H9 (cell line): ENCODE measurements at regions not wholly inside any gene's neighbourhood (a gene's known extent, or its start where the extent isn't known, plus 50 kb on each side); places are given as distances from the start of the nearest gene placed in this dataset.

Source experiments
- DNase-seq: peaks from one replicate; pipeline ENCODE4 v3.0.0-alpha.2; 2017
- H2AFZ ChIP-seq: one replicate; pipeline ENCODE4 v1.6.1; 2013; ENCODE audit warnings: mild to moderate bottlenecking, low read length, control low read depth, moderate library complexity
- H2AK5ac ChIP-seq: 2 replicates; pipeline ENCODE4 v1.6.1; 2013; ENCODE audit warnings: low read length, control low read depth, mixed read lengths; ENCODE audit not compliant: insufficient read length
- H2BK120ac ChIP-seq: one replicate; pipeline ENCODE4 v1.6.1; 2013; ENCODE audit warnings: low read depth, mild to moderate bottlenecking, low read length, control low read depth, inconsistent platforms; ENCODE audit not compliant: poor library complexity, severe bottlenecking
- H2BK12ac ChIP-seq: 2 replicates; pipeline ENCODE4 v1.6.1; 2013; ENCODE audit warnings: low read length, control low read depth, mixed read lengths, low read depth; ENCODE audit not compliant: insufficient read length
- H2BK15ac ChIP-seq: 2 replicates; pipeline ENCODE4 v1.6.1; 2013; ENCODE audit warnings: low read depth, low read length, control low read depth
- H2BK20ac ChIP-seq: one replicate; pipeline ENCODE4 v1.6.1; 2013; ENCODE audit warnings: low read depth, mild to moderate bottlenecking, low read length, control low read depth, inconsistent platforms; ENCODE audit not compliant: poor library complexity, severe bottlenecking
- H2BK5ac ChIP-seq: 2 replicates; pipeline ENCODE4 v1.6.1; 2013; ENCODE audit warnings: low read length, control low read depth, mixed read lengths; ENCODE audit not compliant: insufficient read length
- H3K14ac ChIP-seq: 2 replicates; pipeline ENCODE4 v1.6.1; 2013; ENCODE audit warnings: low read length, control low read depth; ENCODE audit not compliant: insufficient read depth
- H3K18ac ChIP-seq: 2 replicates; pipeline ENCODE4 v1.6.1; 2013; ENCODE audit warnings: low read depth, mild to moderate bottlenecking, mixed read lengths, low read length, control low read depth; ENCODE audit not compliant: insufficient read length
- H3K23ac ChIP-seq: 2 replicates; pipeline ENCODE4 v1.6.1; 2013; ENCODE audit warnings: low read length, control low read depth, mixed read lengths, low read depth; ENCODE audit not compliant: insufficient read length
- H3K23me2 ChIP-seq: 2 replicates; pipeline ENCODE4 v1.6.1; 2013; ENCODE audit warnings: low read depth, mild to moderate bottlenecking, mixed read lengths, low read length, control low read depth; ENCODE audit not compliant: insufficient read length, poor library complexity, severe bottlenecking
- H3K27ac ChIP-seq: 2 replicates; pipeline ENCODE4 v1.5.1; 2013; ENCODE audit warnings: low read length, control low read depth, mixed read lengths, low read depth; ENCODE audit not compliant: insufficient read length
- H3K27me3 ChIP-seq: 2 replicates; pipeline ENCODE4 v1.6.1; 2013; ENCODE audit warnings: low read length, control low read depth, inconsistent platforms; ENCODE audit not compliant: insufficient read depth
- H3K4ac ChIP-seq: 2 replicates; pipeline ENCODE4 v1.6.1; 2013; ENCODE audit warnings: low read depth, mild to moderate bottlenecking, control low read depth, inconsistent platforms, low read length, moderate library complexity
- H3K4me1 ChIP-seq: 2 replicates; pipeline ENCODE4 v1.6.1; 2013; ENCODE audit warnings: low read length, control low read depth, inconsistent platforms; ENCODE audit not compliant: insufficient read depth
- H3K4me2 ChIP-seq: 2 replicates; pipeline ENCODE4 v1.6.1; 2013; ENCODE audit warnings: low read length, control low read depth, mixed read lengths; ENCODE audit not compliant: insufficient read length, insufficient read depth
- H3K56ac ChIP-seq: 2 replicates; pipeline ENCODE4 v1.6.1; 2013; ENCODE audit warnings: low read depth, mild to moderate bottlenecking, mixed read lengths, low read length, control low read depth; ENCODE audit not compliant: insufficient read length
- H3K79me1 ChIP-seq: 2 replicates; pipeline ENCODE4 v1.6.1; 2013; ENCODE audit warnings: low read depth, mild to moderate bottlenecking, moderate library complexity, low read length, control low read depth, inconsistent platforms; ENCODE audit not compliant: insufficient read depth, poor library complexity, severe bottlenecking
- H3K79me2 ChIP-seq: 2 replicates; pipeline ENCODE4 v1.6.1; 2013; ENCODE audit warnings: low read length, control low read depth, inconsistent platforms; ENCODE audit not compliant: insufficient read depth
- H3K9ac ChIP-seq: 2 replicates; pipeline ENCODE4 v1.6.1; 2013; ENCODE audit warnings: low read length, control low read depth, mixed read lengths; ENCODE audit not compliant: insufficient read length; ENCODE audit errors: extremely low read depth
- H3K9me3 ChIP-seq: one replicate; pipeline ENCODE4 v1.6.1; 2013; ENCODE audit warnings: low read depth, low read length, inconsistent platforms; ENCODE audit not compliant: control insufficient read depth
- H3T11ph ChIP-seq: one replicate; pipeline ENCODE4 v1.6.1; 2013; ENCODE audit warnings: mild to moderate bottlenecking, low read length, control low read depth, inconsistent platforms
- H4K20me1 ChIP-seq: one replicate; pipeline ENCODE4 v1.6.1; 2013; ENCODE audit not compliant: control insufficient read depth, insufficient read length, insufficient read depth
- H4K5ac ChIP-seq: 2 replicates; pipeline ENCODE4 v1.6.1; 2013; ENCODE audit warnings: low read depth, mild to moderate bottlenecking, mixed read lengths, low read length, control low read depth; ENCODE audit not compliant: insufficient read length
- H4K8ac ChIP-seq: replicated peaks from 2 replicates; pipeline ENCODE4 v1.6.1; 2013; ENCODE audit warnings: low read length, control low read depth, mixed read lengths, low read depth; ENCODE audit not compliant: insufficient read length
- H4K91ac ChIP-seq: 2 replicates; pipeline ENCODE4 v1.6.1; 2013; ENCODE audit warnings: low read depth, mild to moderate bottlenecking, moderate library complexity, mixed read lengths, low read length, control low read depth; ENCODE audit not compliant: insufficient read length
- H3K27ac Mint-ChIP-seq, 3 experiments: 2 replicates in 2 of 3; 3 replicates in 1 of 3; pipeline ENCODE4 v1.8.0; 2020 to 2021; ENCODE audit warnings: mixed read lengths in 3 of 3, mild to moderate bottlenecking in 1 of 3, moderate library complexity in 1 of 3
- H3K27me3 Mint-ChIP-seq: 2 replicates; pipeline ENCODE4 v1.8.0; 2021; ENCODE audit warnings: low read depth, mild to moderate bottlenecking, moderate library complexity, mixed read lengths
- H3K36me3 Mint-ChIP-seq, 3 experiments: 2 replicates in 2 of 3; 3 replicates in 1 of 3; pipeline ENCODE4 v1.8.0; 2020 to 2021; ENCODE audit warnings: low read depth in 3 of 3, mixed read lengths in 3 of 3; ENCODE audit not compliant: insufficient read depth in 1 of 3
- H3K4me1 Mint-ChIP-seq, 2 experiments: 2 replicates each; pipeline ENCODE4 v1.8.0; 2020; ENCODE audit warnings: mixed read lengths in 2 of 2
- H3K4me3 Mint-ChIP-seq, 2 experiments: 2 replicates in 1 of 2; 3 replicates in 1 of 2; pipeline ENCODE4 v1.8.0; 2020 to 2021; ENCODE audit warnings: mild to moderate bottlenecking in 2 of 2, mixed read lengths in 2 of 2, moderate library complexity in 1 of 2
- H3K9me3 Mint-ChIP-seq, 2 experiments: 2 replicates in 1 of 2; 3 replicates in 1 of 2; pipeline ENCODE4 v1.8.0; 2020; ENCODE audit warnings: mild to moderate bottlenecking in 2 of 2, mixed read lengths in 2 of 2, moderate library complexity in 1 of 2
- whole genome bisulfite sequencing: extraction: QIAGEN DNeasy Blood & Tissue Kit; methylation state at CpG from one replicate; pipeline ENCODE4 v1.1.7; 2013; ENCODE audit warnings: missing lambda C conversion rate, low lambda C conversion rate, mixed read lengths; ENCODE audit not compliant: insufficient read length; ENCODE audit errors: extremely low coverage; 5-methylcytosine and 5-hydroxymethylcytosine counted together
- TF ChIP-seq, protein P1 (sequence below): fragments of 200-600 bp; sonication (generic); conservative IDR thresholded peaks from 3 replicates; pipeline ENCODE4 v1.8.0; 2021; ENCODE audit warnings: antibody characterized with exemption, mild to moderate bottlenecking

- H3K79me2 ChIP-seq = no peaks in the 10 kb centered on the region
- H3T11ph ChIP-seq = no peak overlapping the region
- H4K8ac ChIP-seq = no peak overlapping the region
- H3K27me3 ChIP-seq = no peaks in the 10 kb centered on the region
- H3K9ac ChIP-seq = no peak overlapping the region
- Mint-ChIP-seq H3K27me3 (no peaks in the 10 kb centered on the region), H3K36me3 (no peaks in the 10 kb centered on the region), H3K4me3 (no peak overlapping the region), H3K27ac (no peak overlapping the region), H3K9me3 (peaks cover 0 to 3% of the 10 kb centered on the region in 2 experiments; a peak in 3 of 5 replicates), H3K4me1 (peaks cover 0 to 7% of the 10 kb centered on the region in 2 experiments; a peak in 1 of 4 replicates)
- no peak overlapping the region for H3K4ac ChIP-seq
- no peak overlapping the region for H3K18ac ChIP-seq
- TF ChIP-seq, protein P1, sequence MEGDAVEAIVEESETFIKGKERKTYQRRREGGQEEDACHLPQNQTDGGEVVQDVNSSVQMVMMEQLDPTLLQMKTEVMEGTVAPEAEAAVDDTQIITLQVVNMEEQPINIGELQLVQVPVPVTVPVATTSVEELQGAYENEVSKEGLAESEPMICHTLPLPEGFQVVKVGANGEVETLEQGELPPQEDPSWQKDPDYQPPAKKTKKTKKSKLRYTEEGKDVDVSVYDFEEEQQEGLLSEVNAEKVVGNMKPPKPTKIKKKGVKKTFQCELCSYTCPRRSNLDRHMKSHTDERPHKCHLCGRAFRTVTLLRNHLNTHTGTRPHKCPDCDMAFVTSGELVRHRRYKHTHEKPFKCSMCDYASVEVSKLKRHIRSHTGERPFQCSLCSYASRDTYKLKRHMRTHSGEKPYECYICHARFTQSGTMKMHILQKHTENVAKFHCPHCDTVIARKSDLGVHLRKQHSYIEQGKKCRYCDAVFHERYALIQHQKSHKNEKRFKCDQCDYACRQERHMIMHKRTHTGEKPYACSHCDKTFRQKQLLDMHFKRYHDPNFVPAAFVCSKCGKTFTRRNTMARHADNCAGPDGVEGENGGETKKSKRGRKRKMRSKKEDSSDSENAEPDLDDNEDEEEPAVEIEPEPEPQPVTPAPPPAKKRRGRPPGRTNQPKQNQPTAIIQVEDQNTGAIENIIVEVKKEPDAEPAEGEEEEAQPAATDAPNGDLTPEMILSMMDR = no peak
- H3K23me2 ChIP-seq = no peaks in the 10 kb centered on the region
- H3K23ac ChIP-seq = no peak overlapping the region
- H2BK5ac ChIP-seq = no peak overlapping the region
- H3K14ac ChIP-seq = 0 out of 2 replicates have a peak overlapping the region, but pooled peaks have one; percentile 24
- no peaks in the 10 kb centered on the region for H3K4me1 ChIP-seq
- H4K5ac ChIP-seq = no peak overlapping the region
- H3K79me1 ChIP-seq = no peaks in the 10 kb centered on the region
- WGBS = no CpG with 5 or more reads among the region's 6 CpGs
- H4K20me1 ChIP-seq = no peaks in the 10 kb centered on the region
- no peak overlapping the region for H2BK120ac ChIP-seq
- H2AFZ ChIP-seq = no peak overlapping the region
- no peak for DNase-seq
- H3K4me2 ChIP-seq = no peak overlapping the region
- H4K91ac ChIP-seq = no peak overlapping the region
- H2BK15ac ChIP-seq = no peak overlapping the region
- no peak overlapping the region for H2BK12ac ChIP-seq
- H3K56ac ChIP-seq = no peak overlapping the region
- no peak overlapping the region for H2BK20ac ChIP-seq
- no peaks in the 10 kb centered on the region for H3K9me3 ChIP-seq
- no peak overlapping the region for H3K27ac ChIP-seq
- no peak overlapping the region for H2AK5ac ChIP-seq
These were observed 689.1 kb upstream of the EYS start for GRCh38 chr6:66396145-66396544.
